C1 segment of cervical spinal cord (tissue), 14 donors: ENCODE measurements at regions not wholly inside any gene's neighbourhood (a gene's known extent, or its start where the extent isn't known, plus 50 kb on each side); places are given as distances from the start of the nearest gene placed in this dataset.

Experiments
- DNase-seq, 14 donors: peaks; one replicate each; lab custom pipeline; 2025; lab: John Stamatoyannopoulos, UW

DNA sequence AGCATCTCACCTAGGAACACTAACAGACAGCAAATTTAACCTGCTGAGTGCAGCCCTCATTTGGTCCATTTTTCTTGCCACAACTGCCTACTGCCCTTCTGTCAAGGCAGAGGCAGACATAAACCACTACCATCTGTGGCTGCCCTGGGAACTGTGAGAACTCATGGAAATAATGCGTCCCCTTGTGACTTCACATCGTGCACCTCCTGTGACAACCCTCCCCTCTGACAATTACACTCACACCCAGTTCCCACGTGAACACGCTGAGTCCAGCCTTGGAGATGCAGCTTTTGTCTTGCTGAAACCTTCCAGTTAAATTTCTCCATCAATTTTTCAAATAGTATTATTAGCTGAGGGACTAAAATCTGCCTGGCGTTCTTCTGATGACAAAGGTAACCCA is 193.1 kb upstream of the KLF14 start:
- DNase-seq: no peak

DNA sequence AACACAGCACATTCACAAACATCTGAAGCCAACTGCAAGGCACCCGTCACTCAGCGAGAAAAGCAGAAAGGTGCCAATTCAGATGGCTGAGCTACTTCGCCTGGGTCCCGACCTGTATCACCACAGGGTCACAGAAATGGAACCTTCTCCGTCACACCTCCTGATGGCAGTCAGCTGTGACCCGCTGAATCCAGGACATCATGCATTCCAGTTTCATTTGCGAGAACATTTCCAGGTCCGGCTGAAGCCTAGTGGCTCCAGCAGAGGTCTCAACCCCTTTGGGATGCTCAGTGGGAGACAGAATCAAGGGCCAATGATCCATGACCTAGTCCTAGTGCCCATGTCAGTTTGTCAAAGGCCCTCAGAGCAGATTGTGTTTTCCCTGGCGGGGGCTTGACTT is 193.6 kb upstream of the KLF14 start:
- no peak for DNase-seq

DNA sequence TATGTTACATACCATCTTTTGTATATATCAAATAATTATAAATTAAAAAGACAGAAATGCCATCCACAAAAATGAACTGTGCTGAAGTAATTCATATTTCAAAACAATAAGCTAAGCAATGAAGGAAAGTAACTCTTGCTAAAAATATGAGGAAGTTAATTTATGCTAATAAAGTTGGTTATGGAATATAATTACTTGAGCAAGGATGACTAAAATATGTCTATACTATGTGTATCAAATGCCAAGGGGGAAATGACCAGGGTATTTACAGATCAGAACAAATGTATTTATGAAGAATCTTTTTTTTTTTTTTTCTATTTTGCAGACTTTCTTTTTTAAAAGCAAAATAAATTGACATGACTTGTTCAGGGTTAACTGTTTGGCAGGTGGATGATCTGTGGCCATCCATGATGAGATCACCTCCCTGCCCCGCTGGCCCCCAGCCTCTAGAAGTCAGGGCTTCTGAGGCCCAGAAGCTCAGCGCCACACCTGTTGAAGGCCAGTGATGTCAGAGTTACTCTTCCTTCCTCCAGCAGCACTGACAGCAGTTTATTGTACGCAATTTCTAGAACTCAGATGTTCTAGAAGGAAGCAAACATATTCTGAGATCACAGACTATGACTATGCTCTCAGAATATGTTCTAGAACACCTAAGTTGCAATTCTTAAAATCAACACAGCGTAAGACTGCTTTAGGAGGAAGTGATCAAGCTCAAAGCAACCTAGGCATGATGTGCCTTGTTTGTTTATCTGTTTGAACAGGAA is 196.1 kb upstream of the KLF14 start:
- DNase-seq: no peak

DNA sequence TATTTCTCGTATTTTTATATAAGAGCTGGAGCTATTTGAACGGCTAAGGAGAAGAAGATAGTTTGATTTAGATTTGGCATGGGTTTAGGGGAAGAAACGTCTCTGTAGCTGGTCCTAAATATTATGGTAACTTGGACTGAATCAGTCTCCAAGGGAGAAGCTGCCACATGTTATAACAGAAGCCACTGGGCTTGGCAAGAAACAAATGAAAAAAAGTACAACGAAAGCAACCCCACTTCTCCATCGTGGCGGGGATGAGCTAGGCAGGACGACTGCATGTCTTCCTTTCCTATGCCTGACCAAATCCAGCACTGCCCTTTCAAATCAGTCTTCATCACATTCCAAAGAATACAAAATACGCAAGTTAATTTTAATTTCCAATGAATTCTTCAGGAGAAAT is 196.7 kb upstream of the KLF14 start:
- DNase-seq: no peak

DNA sequence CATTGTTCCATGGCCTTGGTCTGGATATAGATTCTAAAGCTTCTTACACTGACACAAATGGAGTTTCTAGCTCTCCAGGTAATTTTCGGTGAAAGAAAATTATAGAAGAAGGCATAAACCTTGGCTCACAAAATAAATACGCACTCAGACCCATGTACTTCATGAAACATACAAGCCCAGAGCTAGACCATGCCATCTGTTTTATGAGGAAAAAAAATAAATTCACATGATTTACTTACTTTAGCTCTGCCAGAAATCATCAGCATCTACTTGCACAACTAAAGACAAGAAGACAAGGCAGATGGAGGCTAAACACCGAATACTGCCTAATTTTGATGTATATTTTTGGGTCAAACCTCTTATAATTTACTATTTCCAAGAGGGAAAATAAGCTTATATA is 197.4 kb upstream of the KLF14 start:
- DNase-seq: no peak

DNA sequence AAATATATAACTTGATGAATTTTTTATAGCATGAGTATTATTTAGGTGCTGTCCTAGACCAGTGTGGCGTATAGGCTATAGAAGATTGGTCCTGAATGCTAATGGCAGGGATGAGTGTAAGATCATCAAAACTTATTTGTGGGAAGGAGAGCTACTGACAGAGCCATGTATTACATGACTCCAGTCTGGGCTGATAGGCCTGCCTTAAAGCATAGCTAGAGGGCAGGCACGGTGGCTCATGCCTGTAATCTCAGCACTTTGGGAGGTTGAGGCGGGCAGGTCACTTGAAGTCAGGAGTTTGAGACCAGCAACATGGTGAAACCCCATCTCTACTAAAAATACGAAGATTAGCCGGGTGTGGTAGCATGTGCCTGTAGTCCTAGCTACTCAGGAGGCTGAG is 198.1 kb upstream of the KLF14 start:
- no peak for DNase-seq

DNA sequence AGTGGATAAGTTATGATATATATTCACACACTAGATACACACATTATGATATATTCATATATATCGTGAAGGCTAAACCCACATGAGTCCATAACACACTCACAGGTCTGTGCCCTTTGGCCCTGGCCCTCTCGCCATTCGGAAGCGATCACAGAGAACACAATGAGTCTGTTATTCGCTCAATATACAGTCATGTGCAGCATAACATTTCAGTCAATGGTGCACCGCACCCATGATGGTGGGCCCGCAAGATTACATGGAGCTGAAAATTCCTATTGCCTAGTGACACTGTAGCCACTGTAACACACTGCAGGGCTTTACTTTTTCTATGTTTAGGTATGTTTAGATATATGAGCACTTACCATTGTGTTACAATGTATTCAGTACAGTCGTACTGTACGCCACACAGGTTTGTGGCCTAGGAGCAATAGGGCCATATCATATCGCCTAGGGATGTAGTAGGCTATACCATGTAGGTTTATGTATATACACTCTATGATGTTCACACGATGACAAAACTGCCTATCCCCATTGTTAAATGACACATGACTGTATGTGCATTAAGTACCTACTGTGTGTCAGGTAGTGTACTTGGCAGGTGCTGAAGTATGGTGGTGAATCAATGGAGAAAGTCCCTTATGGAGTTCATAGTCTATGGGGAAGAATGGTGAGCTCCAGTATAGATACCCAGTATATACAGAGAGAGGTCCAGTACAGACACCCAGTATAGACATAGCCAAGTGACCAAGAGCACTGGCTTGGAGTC is 198.8 kb upstream of the KLF14 start:
- no peak for DNase-seq

DNA sequence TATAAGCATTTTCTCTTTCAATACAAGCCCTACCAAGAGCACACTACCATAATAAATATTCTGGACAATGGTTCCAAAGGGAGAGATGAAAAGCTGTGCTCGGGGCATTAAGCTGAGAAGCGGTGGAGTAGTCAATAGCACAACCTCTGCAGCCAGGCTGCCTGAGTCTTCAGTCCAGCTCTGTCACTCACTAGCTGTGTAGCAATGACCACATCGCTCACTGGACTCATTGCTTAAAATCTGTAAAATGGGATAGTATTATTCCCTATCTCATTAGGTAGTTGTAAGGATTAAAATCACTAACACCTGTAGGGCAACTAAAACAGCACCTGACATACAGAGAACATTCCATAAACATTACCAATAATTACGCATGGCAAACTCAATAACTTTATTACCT is 199.9 kb upstream of the KLF14 start:
- no peak for DNase-seq

DNA sequence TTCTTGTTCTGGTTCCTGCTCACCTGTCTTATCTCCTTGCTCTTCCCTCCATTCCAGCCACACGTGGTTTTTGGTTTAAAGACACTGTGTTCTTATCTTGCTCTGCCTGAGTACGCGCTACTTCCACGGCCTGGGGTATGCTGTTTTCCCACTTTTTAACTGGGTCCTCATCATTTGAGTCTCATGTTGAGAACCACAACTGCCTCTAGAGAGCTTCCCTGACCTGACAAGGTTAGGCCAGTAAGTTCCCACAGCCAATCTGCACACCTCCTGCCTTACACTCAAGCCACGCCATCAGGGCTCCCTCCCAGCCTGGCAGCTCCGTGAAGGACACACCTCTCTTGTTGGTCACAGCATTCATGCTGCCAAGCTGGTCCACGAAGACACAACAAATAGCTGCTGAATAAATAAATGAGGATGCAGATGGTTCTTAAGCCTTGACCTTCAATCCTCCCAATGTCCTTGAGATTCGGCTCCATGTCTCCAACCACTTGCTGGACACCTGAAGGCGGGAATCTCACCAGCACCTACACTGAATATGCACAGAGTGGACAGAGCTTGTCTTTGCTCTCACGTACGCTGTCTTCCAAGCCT is 201.7 kb upstream of the KLF14 start:
- no peak for DNase-seq

DNA sequence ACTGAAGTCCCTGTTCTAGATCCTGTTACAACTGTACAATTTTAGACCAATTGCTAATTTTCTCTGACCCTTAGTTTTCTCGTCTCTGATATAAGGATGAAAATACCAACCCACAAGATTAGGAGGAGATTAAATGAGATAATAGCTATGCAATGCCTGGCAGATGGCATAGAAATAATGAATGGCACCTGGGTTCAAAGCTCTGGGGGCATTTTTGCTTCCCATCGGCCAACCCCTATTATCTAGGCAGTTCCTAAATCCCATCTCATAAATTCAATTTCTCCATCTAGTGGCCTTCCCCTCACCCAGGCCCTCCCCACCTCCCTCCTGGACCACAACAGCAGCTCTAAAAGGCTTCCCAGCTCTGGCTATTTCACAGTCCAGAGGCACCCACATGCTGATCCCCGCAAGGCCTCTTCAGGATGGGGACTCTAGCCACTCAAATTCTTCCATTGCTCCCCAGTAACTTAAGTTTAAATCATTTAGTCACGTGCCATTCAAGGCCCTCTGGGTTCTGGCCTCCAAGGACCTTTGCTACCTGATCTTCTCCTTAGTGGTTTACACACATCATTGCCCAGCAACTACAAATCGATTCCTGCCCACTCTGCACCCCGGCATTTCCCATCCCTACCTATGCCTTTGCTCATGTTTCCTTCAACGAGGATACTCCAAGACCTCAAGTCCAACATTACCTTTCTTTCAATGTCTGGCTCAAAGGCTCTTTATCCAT is 202.4 kb upstream of the KLF14 start:
- no peak for DNase-seq

DNA sequence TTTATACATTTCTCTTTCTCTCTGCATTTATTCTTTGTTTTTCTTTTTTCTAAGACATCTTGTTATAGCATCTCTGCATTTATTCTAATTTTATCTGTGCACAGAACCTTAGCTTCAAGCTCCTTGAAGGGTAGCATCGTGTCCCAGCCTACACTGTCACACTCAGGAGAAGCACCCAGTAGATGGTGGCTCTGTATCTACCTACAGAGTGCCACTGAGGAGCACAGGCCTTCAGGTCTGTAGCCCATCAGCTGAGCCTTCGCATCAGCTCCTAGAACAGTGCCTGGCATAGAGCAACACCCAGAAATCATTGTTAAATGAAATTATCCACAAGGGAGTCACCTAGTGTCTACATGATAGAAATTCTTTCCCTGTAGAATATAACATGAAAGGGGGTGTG is 203.0 kb upstream of the KLF14 start:
- DNase-seq: no peak

DNA sequence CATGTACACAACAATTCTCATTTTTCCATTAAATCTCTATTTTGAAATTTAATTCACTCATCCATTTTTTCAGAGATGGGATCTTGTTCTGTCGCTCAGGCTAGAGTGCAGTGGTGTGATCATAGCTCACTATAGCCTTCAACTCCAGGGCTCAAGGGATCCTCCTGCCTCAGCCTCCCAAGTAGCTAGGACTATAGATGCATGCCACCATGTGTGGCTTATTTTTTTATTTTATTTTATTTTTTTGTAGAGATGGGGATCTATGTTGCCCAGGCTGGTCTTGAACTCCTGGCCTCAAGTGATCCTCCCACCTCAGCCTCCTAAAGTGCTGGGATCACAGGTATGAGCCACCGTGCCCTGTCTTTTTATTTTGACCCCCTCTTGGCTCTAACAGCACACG is 203.8 kb upstream of the KLF14 start:
- no peak for DNase-seq

DNA sequence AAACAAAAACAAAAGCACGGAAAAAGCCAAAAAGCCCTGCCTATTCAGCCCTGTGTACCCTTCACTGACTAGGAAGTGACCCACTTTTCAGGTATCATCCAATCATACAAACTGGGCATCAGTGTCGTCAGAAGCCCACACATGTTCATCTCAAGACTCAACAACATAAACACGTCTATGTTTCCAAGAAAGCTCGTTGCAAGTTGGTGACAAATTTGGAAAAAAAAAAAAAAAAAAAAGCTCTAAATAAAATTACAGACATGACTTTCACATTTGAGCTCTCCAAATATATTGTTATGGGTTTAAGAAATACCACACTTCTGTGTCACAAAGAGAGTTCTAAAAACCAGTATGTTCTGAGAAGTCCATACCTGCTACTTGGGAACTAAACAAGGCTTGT is 204.7 kb upstream of the KLF14 start:
- DNase-seq: no peak

DNA sequence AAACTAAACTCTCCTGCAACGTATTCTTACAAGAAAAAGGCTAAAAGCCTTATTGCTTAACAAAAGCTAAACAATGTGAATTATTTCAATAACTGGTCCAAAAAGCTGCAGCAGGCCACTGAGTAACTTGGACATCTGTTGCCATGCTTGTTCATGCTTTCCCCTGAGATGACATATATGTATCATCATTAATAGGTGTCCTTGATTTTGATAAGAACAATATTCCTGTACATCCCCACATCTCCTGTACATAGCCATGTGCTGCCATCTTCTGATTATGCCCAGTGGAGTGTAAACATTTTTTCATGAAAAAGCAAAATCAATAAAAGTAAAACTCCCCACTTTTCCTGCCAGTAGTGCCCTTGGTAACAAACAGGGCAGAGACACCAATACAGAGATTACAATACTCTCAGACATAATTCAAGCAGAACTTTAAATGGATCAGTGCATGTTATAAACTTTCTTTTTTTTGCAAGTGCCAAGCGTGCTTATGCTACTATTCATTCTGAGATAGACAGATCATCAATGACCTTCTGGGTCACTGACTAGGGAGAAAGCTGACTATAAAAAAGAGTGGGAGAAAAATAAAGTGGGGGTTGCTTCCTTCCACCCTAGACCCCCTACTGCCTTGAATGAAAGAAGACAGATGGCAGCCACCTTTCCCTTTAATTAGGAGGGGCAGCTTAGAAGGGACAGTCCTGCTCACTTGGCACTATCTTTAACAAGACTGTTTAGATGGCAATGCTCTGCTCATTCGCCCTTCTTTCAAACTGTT is 205.5 kb upstream of the KLF14 start:
- DNase-seq: peak in 1 of 14 donors; percentile 21

DNA sequence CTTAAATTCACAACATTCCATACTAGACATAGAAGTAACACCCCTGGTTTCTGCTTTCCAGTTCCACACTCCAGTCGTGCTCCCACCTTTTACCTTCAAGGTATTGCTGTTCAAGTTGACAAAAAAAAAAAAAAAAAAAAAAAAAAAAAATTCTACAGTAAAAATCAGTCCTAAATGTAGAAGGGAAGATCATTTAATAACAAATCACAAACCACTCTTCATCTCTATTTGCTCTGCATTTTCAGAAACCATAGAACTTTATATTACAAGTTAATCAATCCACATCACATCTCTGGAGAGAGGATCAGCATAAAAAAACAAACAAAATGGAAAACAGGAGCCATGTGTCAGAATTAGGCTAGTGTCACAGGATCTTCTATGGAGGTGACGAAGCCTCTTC is 206.3 kb upstream of the KLF14 start:
- no peak for DNase-seq

DNA sequence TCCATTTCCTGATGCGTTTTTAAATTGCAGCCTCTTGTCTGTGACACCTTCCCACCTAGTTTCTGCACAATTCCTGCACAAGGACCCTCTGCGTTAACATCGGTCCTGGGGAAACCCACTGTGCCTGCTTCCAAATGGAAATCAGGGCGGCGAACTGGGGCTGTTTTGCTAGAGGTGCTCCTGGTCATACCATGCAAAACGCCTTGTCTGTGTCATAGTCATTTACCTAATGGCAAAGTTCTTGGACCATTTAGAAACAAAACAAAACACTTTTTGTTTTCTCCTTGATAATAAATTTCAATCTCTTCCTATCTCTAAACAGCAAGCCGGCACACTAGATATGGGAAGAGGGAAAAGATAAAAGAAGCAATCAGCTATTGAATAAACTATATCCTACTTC is 206.9 kb upstream of the KLF14 start:
- no peak for DNase-seq

DNA sequence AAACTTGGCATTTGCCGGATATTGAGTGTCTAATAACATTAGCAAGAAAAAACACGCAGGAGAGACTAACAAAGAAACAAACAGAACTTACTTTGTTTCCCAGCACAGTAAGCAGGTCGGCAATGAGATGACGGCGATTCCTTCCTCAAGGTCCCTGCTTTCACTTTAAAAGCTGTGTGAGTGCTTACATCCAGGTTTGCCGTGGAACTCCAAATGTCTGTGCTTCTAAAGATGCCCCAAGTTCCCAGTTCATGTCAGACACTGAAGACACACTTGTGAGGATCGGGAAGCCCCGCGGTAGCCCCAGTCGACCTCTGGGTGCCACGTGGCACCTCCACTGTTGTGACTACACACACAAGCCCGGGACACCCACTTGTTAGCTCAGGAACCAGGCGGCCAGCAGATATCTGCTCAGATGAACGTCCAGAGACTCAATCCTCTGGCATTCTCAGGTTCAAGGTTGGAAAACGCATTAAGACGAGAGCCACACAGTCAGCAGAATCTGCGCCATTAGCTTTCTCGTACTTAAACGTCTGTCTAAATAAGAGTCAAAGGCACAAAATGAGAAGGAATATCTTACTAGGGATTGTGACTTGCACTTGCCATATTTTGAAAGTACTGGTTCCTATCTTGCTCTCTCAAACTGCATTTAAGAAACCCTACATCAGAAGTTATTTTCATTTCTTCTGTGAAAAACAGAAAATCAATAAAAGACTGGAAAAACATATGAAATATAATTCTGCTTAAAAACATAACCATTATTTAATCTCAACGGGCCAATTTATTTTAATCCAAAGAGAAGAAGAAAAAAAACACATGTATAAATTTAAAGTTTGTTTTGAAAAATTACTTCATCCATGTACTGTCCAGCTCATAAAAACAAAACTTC is 207.6 kb upstream of the KLF14 start:
- peak in 6 of 14 donors; percentile 12 to 51 (median 24) for DNase-seq

DNA sequence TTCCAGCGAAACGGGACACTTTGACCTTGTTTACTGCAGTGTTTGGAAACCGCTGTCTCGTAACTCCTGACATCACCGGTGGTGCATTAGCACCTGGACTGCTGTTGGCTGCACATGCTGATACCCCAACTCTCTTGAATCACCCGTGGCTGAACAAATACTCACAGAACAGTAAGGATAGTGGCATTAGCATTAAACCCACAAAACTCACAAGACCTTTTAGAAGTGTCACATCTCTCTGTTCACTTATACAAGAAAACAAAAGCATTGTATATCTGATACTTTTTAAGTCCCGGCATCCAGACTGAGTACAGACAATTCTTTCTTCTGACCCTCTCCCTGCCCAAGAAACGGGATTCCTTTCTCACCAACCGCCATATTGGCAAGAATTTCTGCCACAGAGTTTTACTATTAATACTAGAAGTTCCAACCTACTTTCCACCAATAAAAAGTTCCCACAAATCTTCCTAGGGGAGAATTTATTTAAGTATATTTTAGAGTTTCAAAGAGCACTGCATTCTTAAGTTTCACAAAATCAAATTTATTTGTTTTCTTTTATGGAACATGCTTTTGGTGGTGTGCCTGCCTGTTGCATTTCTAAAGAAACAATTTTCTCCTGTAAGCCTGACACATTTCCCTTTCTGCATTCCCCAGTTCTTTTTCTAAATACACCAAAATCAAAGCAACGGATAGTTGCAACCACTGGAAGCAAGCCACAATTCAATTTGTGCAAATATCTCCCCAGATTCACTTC is 208.4 kb upstream of the KLF14 start:
- no peak for DNase-seq

DNA sequence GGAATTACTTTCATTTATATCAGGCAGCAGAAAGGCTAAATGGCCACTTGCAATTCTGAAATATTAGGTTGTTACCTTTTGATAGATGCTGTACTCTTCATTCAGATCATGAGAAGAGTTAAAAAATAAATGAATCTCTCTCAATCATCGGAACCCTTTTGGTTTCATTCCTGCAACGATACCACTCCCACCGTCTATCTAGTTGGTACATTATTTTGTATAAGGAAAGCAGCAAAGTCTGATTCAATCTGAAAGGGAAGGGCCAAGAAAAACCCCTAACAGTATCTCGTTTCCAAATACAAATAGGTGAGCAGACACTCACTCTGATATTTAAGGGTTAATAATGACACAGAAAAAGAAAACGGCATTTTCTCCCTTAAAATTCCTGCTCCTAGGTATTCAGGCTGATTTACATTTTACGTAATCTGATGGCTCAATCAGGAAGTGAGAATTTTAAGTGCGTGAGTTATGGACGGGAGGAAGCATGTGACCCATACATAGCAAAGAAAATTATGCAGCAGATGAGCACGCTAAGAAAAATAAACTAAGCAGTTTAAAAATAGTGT is 209.4 kb upstream of the KLF14 start:
- no peak for DNase-seq
